ENCODE measurements at regions not wholly inside any gene's neighbourhood (a gene's known extent, or its start where the extent isn't known, plus 50 kb on each side); places are given as distances from the start of the nearest gene placed in this dataset.

- Histone ChIP-seq H3K27me3 (ENCODE audit: control insufficient read depth, insufficient read depth, low read length) (no peaks in the 10 kb centered on the region), H3K36me3 (ENCODE audit: control insufficient read depth, insufficient read depth, low read length) (no peaks in the 10 kb centered on the region), H3K9me3 (ENCODE audit: control insufficient read depth, insufficient read depth, low read depth, low read length) (no peaks in the 10 kb centered on the region), H3K27ac (ENCODE audit: low read length) (no peak overlapping the region), H3K4me3 (ENCODE audit: low read depth in 2 of 2, low read length in 2 of 2) (no peak overlapping the region), H3K4me1 (ENCODE audit: control insufficient read depth, insufficient read depth, low read length) (no peaks in the 10 kb centered on the region)
- TF ChIP-seq REST (IDR thresholded peaks at IDR 0.05; ENCODE audit: insufficient read depth in 1 of 2, low read depth in 2 of 2, low read length in 1 of 2) (no peak), CTCF (IDR thresholded peaks at IDR 0.05) (no peak), POLR2AphosphoS5 (IDR thresholded peaks at IDR 0.05; ENCODE audit: low read depth, low read length) (no peak), TCF7L2 (IDR thresholded peaks at IDR 0.05; ENCODE audit: low read depth, low read length) (no peak)
- in situ Hi-C loops (cut with HindIII; ENCODE audit: low pct_unique_long_range_greater_than_20kb, low sequenced_read_pairs) (no loop called here), intact Hi-C loops (cut with micrococcal nuclease; ENCODE audit: unreplicated experiment) (no loop called here)
- no peak for DNase-seq (ENCODE audit: low read depth, low spot score)
- CTCF ChIA-PET = no interaction called here
- BruUV-seq (replicated peaks) = no TSS peak
- no peak for ATAC-seq
- POLR2A ChIA-PET = no interaction called here
Measured at GRCh38 chr9:25282946-25283345, 395.3 kb downstream of the TUSC1 start.

GRCh38 chr9:25261445-25261844 lies 416.8 kb downstream of the TUSC1 start:
- in situ Hi-C loops (cut with HindIII; ENCODE audit: low pct_unique_long_range_greater_than_20kb, low sequenced_read_pairs) = no loop called here
- H3K27ac ChIP-seq (ENCODE audit: low read length) = no peak overlapping the region
- ChIA-PET CTCF (no interaction called here), POLR2A (no interaction called here)
- no TSS peak for BruUV-seq (replicated peaks)
- H3K4me1 ChIP-seq (ENCODE audit: control insufficient read depth, insufficient read depth, low read length) = no peaks in the 10 kb centered on the region
- intact Hi-C loops (cut with micrococcal nuclease; ENCODE audit: unreplicated experiment) = no loop called here
- H3K36me3 ChIP-seq (ENCODE audit: control insufficient read depth, insufficient read depth, low read length) = no peaks in the 10 kb centered on the region
- no peak for DNase-seq (ENCODE audit: low read depth, low spot score)
- H3K4me3 ChIP-seq (ENCODE audit: low read depth in 2 of 2, low read length in 2 of 2) = no peak overlapping the region
- H3K9me3 ChIP-seq (ENCODE audit: control insufficient read depth, insufficient read depth, low read depth, low read length) = no peaks in the 10 kb centered on the region
- no peaks in the 10 kb centered on the region for H3K27me3 ChIP-seq (ENCODE audit: control insufficient read depth, insufficient read depth, low read length)
- TF ChIP-seq CTCF (IDR thresholded peaks at IDR 0.05) = no peak
- TF ChIP-seq REST (IDR thresholded peaks at IDR 0.05; ENCODE audit: insufficient read depth in 1 of 2, low read depth in 2 of 2, low read length in 1 of 2) = no peak
- TF ChIP-seq TCF7L2 (IDR thresholded peaks at IDR 0.05; ENCODE audit: low read depth, low read length) = no peak
- TF ChIP-seq SIN3A (IDR thresholded peaks at IDR 0.05; ENCODE audit: borderline replicate concordance, insufficient read depth, low read depth, low read length) = no peak
- TF ChIP-seq POLR2AphosphoS5 (IDR thresholded peaks at IDR 0.05; ENCODE audit: low read depth, low read length) = no peak
- ATAC-seq = no peak
